ENCODE measurements at regions not wholly inside any gene's neighbourhood (a gene's known extent, or its start where the extent isn't known, plus 50 kb on each side); places are given as distances from the start of the nearest gene placed in this dataset.

DNA sequence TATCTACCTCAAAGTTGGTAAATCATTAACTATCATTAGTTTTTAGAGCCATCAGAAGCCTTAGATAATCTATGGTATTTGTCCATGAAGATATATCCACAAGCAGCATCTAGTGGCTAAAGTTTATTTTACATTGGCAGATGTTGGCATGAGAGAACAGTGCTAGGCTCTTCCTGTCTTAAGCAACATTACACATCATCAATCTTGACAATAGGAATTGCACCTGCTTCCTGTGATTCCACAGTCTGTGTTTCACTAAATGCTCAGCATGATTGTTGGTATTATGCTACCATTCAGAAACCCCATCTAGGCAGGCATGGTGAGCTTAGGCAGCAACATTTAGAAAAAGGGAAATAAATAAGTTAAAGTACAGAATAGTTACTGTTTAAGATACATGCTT is 246.6 kb downstream of the SLCO4C1 start:
- TF ChIP-seq KDM4A (IDR thresholded peaks at IDR 0.05; ENCODE audit: low read depth, low read length, severe bottlenecking) (no peak), TBP (IDR thresholded peaks at IDR 0.05; ENCODE audit: low read depth, low read length) (no peak), BCL11A (IDR thresholded peaks at IDR 0.05; ENCODE audit: low read depth in 2 of 2, low read length in 2 of 2) (no peak), TEAD4 (IDR thresholded peaks at IDR 0.05; ENCODE audit: low read depth, low read length) (no peak), RNF2 (IDR thresholded peaks at IDR 0.05; ENCODE audit: borderline replicate concordance, low read depth, low read length, missing control alignments, poor library complexity, severe bottlenecking) (no peak), KDM5A (IDR thresholded peaks at IDR 0.05; ENCODE audit: low read length) (no peak), JUND (IDR thresholded peaks at IDR 0.05; ENCODE audit: low read length) (no peak), EP300 (IDR thresholded peaks at IDR 0.05; ENCODE audit: borderline replicate concordance in 1 of 2, low read depth in 2 of 2, low read length in 2 of 2) (no peak), ASH2L (IDR thresholded peaks at IDR 0.05; ENCODE audit: low read length) (no peak), RBBP5 (IDR thresholded peaks at IDR 0.05; ENCODE audit: borderline replicate concordance, low read depth, low read length) (no peak), ZNF274 (IDR thresholded peaks at IDR 0.05; ENCODE audit: borderline replicate concordance, extremely low read depth, low read length) (no peak), NRF1 (IDR thresholded peaks at IDR 0.05; ENCODE audit: low read depth, low read length) (no peak), EZH2 (IDR thresholded peaks at IDR 0.05; ENCODE audit: low read depth, low read length, severe bottlenecking) (no peak)
- POLR2A ChIA-PET (ENCODE audit: partially characterized antibody), result no interaction called here
- Histone ChIP-seq H2BK5ac (ENCODE audit: low read depth, low read length) (no peak overlapping the region), H3K4me3 (ENCODE audit: extremely low read depth in 1 of 4, insufficient read depth in 2 of 4, low read depth in 3 of 4, low read length in 4 of 4) (no peak overlapping the region), H2BK12ac (ENCODE audit: low read depth, low read length) (no peak overlapping the region), H3K27ac (ENCODE audit: low read depth, low read length) (no peak overlapping the region), H3K4me1 (replicated peaks in 1 of 4; ENCODE audit: control insufficient read depth in 3 of 4, insufficient read depth in 4 of 4, low read length in 3 of 4) (no peaks in the 10 kb centered on the region), H3K36me3 (ENCODE audit: control insufficient read depth in 2 of 4, insufficient read depth in 4 of 4, low read length in 3 of 4) (no peaks in the 10 kb centered on the region), H3K9ac (replicated peaks in 1 of 4; ENCODE audit: extremely low read depth in 1 of 4, low read depth in 3 of 4, low read length in 3 of 4) (no peak overlapping the region), H3K79me2 (ENCODE audit: control insufficient read depth in 1 of 2, insufficient read depth in 2 of 2, low read length in 2 of 2) (no peaks in the 10 kb centered on the region), H3K14ac (ENCODE audit: insufficient read length) (no peak overlapping the region), H2AFZ (ENCODE audit: low read length) (no peak overlapping the region), H3K4me2 (ENCODE audit: insufficient read depth in 1 of 2, low read depth in 2 of 2, low read length in 2 of 2) (no peak overlapping the region), H3K23me2 (ENCODE audit: low read depth, low read length) (no peaks in the 10 kb centered on the region), H3K4ac (replicated peaks; ENCODE audit: insufficient read length, low read depth, low read length) (no peak overlapping the region), H4K20me1 (replicated peaks in 1 of 2; ENCODE audit: control insufficient read depth in 1 of 2, insufficient read depth in 2 of 2, low read length in 2 of 2) (no peaks in the 10 kb centered on the region), H4K5ac (ENCODE audit: insufficient read length, low read depth, low read length) (no peak overlapping the region), H3K18ac (ENCODE audit: extremely low read depth, low read length) (no peak overlapping the region), H3K79me1 (ENCODE audit: low read depth, low read length) (no peaks in the 10 kb centered on the region), H2AK5ac (ENCODE audit: low read depth, low read length) (no peak overlapping the region), H3K56ac (replicated peaks; ENCODE audit: insufficient read length, low read depth, low read length) (no peak overlapping the region), H3K9me3 (ENCODE audit: insufficient read depth in 2 of 2, low read depth in 1 of 2, low read length in 1 of 2) (no peaks in the 10 kb centered on the region), H2BK15ac (ENCODE audit: low read length) (no peak overlapping the region), H2BK20ac (ENCODE audit: low read length) (no peak overlapping the region), H4K8ac (ENCODE audit: extremely low read depth, insufficient read depth, low read length) (no peak overlapping the region), H2BK120ac (replicated peaks; ENCODE audit: low read depth, low read length) (no peak overlapping the region), H3K27me3 (replicated peaks in 1 of 4; ENCODE audit: control insufficient read depth in 3 of 4, extremely low read depth in 1 of 4, insufficient read depth in 3 of 4, low read length in 3 of 4) (no peaks in the 10 kb centered on the region), H4K91ac (replicated peaks; ENCODE audit: insufficient read length, low read length) (no peak overlapping the region), H3K23ac (ENCODE audit: insufficient read length) (no peak overlapping the region)
- FAIRE-seq, result no peak
- no peak for DNase-seq (ENCODE audit: low read depth in 1 of 2, low spot score in 2 of 2)
- CTCF ChIA-PET (ENCODE audit: partially characterized antibody), result no interaction called here

All from H1 (cell line).